Skeletal muscle satellite cell (primary cell): ENCODE measurements at regions not wholly inside any gene's neighbourhood (a gene's known extent, or its start where the extent isn't known, plus 50 kb on each side); places are given as distances from the start of the nearest gene placed in this dataset.

Experiments
- H3K27me3 ChIP-seq: 2 replicates; pipeline ENCODE4 v1.7.0; 2013; ENCODE audit warnings: low read length; ENCODE audit not compliant: control insufficient read depth, insufficient read depth
- H3K36me3 ChIP-seq: 2 replicates; pipeline ENCODE4 v1.7.0; 2013; ENCODE audit warnings: mild to moderate bottlenecking, control low read depth, low read length; ENCODE audit not compliant: insufficient read depth
- H3K4me1 ChIP-seq: 2 replicates; pipeline ENCODE4 v1.7.0; 2013; ENCODE audit warnings: low read length; ENCODE audit not compliant: control insufficient read depth, insufficient read depth
- H3K4me2 ChIP-seq: 2 replicates; pipeline ENCODE4 v1.7.0; 2013; ENCODE audit warnings: mild to moderate bottlenecking, low read length
- H3K4me3 ChIP-seq: 2 replicates; pipeline ENCODE4 v1.7.0; 2013; ENCODE audit warnings: low read length
- H3K9ac ChIP-seq: 2 replicates; pipeline ENCODE4 v1.7.0; 2013; ENCODE audit warnings: mild to moderate bottlenecking, low read depth, low read length, moderate library complexity
- H3K9me3 ChIP-seq: replicated peaks from 2 replicates; pipeline ENCODE4 v1.7.0; 2013; ENCODE audit warnings: mild to moderate bottlenecking, control low read depth, low read length

GRCh38 chr2:121862286-121862685, 106.8 kb downstream of the TSN start:
- no peaks in the 10 kb centered on the region for H3K36me3 ChIP-seq
- peaks cover 20% of the 10 kb centered on the region for H3K4me1 ChIP-seq
- H3K4me3 ChIP-seq: no peak overlapping the region
- H3K4me2 ChIP-seq: no peak overlapping the region
- H3K9ac ChIP-seq: no peak overlapping the region
- H3K9me3 ChIP-seq: no peaks in the 10 kb centered on the region
- H3K27me3 ChIP-seq: no peaks in the 10 kb centered on the region

GRCh38 chr2:121865914-121866313, 110.5 kb downstream of the TSN start:
- H3K9me3 ChIP-seq: no peaks in the 10 kb centered on the region
- no peaks in the 10 kb centered on the region for H3K36me3 ChIP-seq
- H3K27me3 ChIP-seq: peaks cover 14% of the 10 kb centered on the region
- no peak overlapping the region for H3K9ac ChIP-seq
- H3K4me1 ChIP-seq: peaks cover 6% of the 10 kb centered on the region
- no peak overlapping the region for H3K4me3 ChIP-seq
- no peak overlapping the region for H3K4me2 ChIP-seq

GRCh38 chr2:121866789-121867188, 111.3 kb downstream of the TSN start:
- H3K4me3 ChIP-seq: no peak overlapping the region
- no peaks in the 10 kb centered on the region for H3K9me3 ChIP-seq
- no peaks in the 10 kb centered on the region for H3K36me3 ChIP-seq
- H3K4me1 ChIP-seq: peaks cover 5% of the 10 kb centered on the region
- H3K4me2 ChIP-seq: no peak overlapping the region
- H3K27me3 ChIP-seq: peaks cover 16% of the 10 kb centered on the region
- H3K9ac ChIP-seq: no peak overlapping the region

- no peak overlapping the region for H3K4me3 ChIP-seq
- H3K4me1 ChIP-seq: peaks cover 5% of the 10 kb centered on the region
- H3K4me2 ChIP-seq: no peak overlapping the region
- H3K36me3 ChIP-seq: no peaks in the 10 kb centered on the region
- H3K9me3 ChIP-seq: no peaks in the 10 kb centered on the region
- H3K27me3 ChIP-seq: peaks cover 16% of the 10 kb centered on the region
- H3K9ac ChIP-seq: no peak overlapping the region
Observed at GRCh38 chr2:121868652-121869051, 113.2 kb downstream of the TSN start.

- Histone ChIP-seq H3K4me2 (no peak overlapping the region), H3K9ac (no peak overlapping the region), H3K4me3 (no peak overlapping the region), H3K27me3 (peaks cover 18% of the 10 kb centered on the region), H3K9me3 (no peaks in the 10 kb centered on the region), H3K4me1 (peaks cover 5% of the 10 kb centered on the region), H3K36me3 (no peaks in the 10 kb centered on the region)
Observed at GRCh38 chr2:121869363-121869762, 113.9 kb downstream of the TSN start.

GRCh38 chr2:121869873-121870272, 114.4 kb downstream of the TSN start:
- peaks cover 21% of the 10 kb centered on the region for H3K27me3 ChIP-seq
- no peak overlapping the region for H3K9ac ChIP-seq
- H3K9me3 ChIP-seq: no peaks in the 10 kb centered on the region
- H3K4me2 ChIP-seq: no peak overlapping the region
- peaks cover 5% of the 10 kb centered on the region for H3K4me1 ChIP-seq
- H3K36me3 ChIP-seq: no peaks in the 10 kb centered on the region
- H3K4me3 ChIP-seq: no peak overlapping the region

GRCh38 chr2:121872651-121873050, 117.2 kb downstream of the TSN start:
- Histone ChIP-seq H3K4me2 (no peak overlapping the region), H3K4me1 (no peaks in the 10 kb centered on the region), H3K36me3 (no peaks in the 10 kb centered on the region), H3K4me3 (no peak overlapping the region), H3K9ac (no peak overlapping the region), H3K27me3 (peaks cover 29% of the 10 kb centered on the region), H3K9me3 (no peaks in the 10 kb centered on the region)

- H3K36me3 ChIP-seq: no peaks in the 10 kb centered on the region
- H3K4me1 ChIP-seq: no peaks in the 10 kb centered on the region
- H3K9ac ChIP-seq: no peak overlapping the region
- no peak overlapping the region for H3K4me2 ChIP-seq
- no peaks in the 10 kb centered on the region for H3K9me3 ChIP-seq
- H3K27me3 ChIP-seq: peaks cover 35% of the 10 kb centered on the region
- no peak overlapping the region for H3K4me3 ChIP-seq
Observed at GRCh38 chr2:121873864-121874263, 118.4 kb downstream of the TSN start.

GRCh38 chr2:121875585-121876185, 120.2 kb downstream of the TSN start:
- Histone ChIP-seq H3K4me3 (no peak overlapping the region), H3K9me3 (no peaks in the 10 kb centered on the region), H3K4me1 (no peaks in the 10 kb centered on the region), H3K27me3 (peaks cover 27% of the 10 kb centered on the region), H3K4me2 (no peak overlapping the region), H3K9ac (no peak overlapping the region), H3K36me3 (no peaks in the 10 kb centered on the region)

- Histone ChIP-seq H3K36me3 (no peaks in the 10 kb centered on the region), H3K9me3 (no peaks in the 10 kb centered on the region), H3K4me1 (no peaks in the 10 kb centered on the region), H3K27me3 (peaks cover 22% of the 10 kb centered on the region), H3K4me3 (no peak overlapping the region), H3K4me2 (no peak overlapping the region), H3K9ac (no peak overlapping the region)
Observed at GRCh38 chr2:121877366-121877765, 121.9 kb downstream of the TSN start.

GRCh38 chr2:121880283-121880682, 124.8 kb downstream of the TSN start:
- H3K27me3 ChIP-seq: peaks cover 15% of the 10 kb centered on the region
- H3K9me3 ChIP-seq: no peaks in the 10 kb centered on the region
- no peaks in the 10 kb centered on the region for H3K36me3 ChIP-seq
- H3K4me1 ChIP-seq: no peaks in the 10 kb centered on the region
- no peak overlapping the region for H3K4me2 ChIP-seq
- H3K9ac ChIP-seq: no peak overlapping the region
- H3K4me3 ChIP-seq: no peak overlapping the region

GRCh38 chr2:121881038-121881437, 125.6 kb downstream of the TSN start:
- Histone ChIP-seq H3K36me3 (no peaks in the 10 kb centered on the region), H3K9ac (no peak overlapping the region), H3K4me1 (no peaks in the 10 kb centered on the region), H3K4me2 (no peak overlapping the region), H3K27me3 (peaks cover 15% of the 10 kb centered on the region), H3K4me3 (no peak overlapping the region), H3K9me3 (no peaks in the 10 kb centered on the region)
